NOMO-1 (cell line): ENCODE measurements at regions not wholly inside any gene's neighbourhood (a gene's known extent, or its start where the extent isn't known, plus 50 kb on each side); places are given as distances from the start of the nearest gene placed in this dataset.

Experiments
- DNase-seq, 2 experiments: peaks; one replicate each; lab custom pipeline; 2025; ENCODE audit not compliant: unreplicated experiment in 2 of 2; lab: John Stamatoyannopoulos, UW

- DNase-seq = peak; percentile 91 to 92
These were observed 61.5 kb upstream of the RASSF8 start for GRCh38 chr12:25896981-25897380.

DNA sequence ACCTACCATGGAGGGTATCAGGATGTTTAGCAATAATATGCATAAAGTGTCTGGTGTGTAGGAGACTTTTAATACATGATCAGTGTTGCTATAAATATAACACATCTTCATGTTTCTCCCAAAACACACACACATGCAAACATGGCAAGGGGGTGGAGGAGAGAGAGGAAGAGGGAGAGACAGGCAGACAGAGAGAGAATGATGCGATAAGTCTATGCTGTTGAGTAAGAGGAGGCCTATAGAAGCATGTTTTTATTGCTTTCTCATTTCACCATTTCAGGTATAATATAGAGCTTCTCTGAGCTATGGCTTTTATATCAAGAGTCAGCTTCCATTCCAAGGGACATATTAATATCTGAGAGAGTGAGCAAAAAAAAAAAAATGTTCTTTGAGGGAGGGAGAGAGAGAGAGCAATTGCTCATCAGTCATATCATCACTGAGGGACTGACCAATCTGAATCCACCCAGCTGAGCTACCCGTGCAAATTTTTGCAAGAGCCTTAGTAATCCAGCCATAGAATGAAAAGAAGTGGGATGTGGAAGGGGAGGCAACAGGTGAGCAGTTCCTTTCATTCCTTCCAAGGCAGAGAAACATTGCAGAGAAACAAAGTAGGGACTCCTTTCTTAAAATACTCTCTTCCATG, 54.8 kb upstream of the RASSF8 start:
- peak; percentile 46 to 74 for DNase-seq

- DNase-seq = no peak
These were observed 54.0 kb upstream of the RASSF8 start for GRCh38 chr12:25904442-25904841.

DNA sequence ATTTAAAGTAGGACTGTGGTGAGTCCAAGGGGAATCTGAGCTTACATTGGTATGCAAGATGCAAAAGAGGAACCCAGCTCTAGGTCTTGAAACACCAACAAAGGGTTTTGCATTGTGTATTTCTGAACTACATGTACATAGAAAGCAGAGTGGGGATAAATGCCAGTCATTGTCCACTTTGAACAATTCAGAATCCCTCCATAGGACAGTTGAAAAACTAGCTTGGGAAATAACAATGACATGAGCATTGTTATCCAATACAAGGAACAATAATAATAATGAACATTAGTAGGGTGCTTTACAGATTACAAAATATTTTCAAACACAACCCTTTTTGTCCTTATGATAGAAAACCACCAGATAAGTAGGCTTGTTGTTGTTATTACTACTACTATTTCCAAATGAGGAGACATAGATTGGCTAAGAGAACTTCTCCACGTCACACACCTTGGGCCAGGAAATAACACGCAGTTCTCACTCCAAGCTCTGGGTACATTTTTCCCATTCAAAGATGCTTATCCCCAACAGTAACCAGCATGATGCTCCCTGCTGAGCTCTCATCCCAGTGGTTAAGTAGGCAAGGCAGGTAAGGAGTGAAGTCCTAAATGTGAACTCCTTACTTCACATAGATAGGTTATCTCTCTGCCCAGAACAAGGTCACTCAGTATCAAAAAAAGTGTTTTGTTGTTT, 51.7 kb upstream of the RASSF8 start:
- peak in 1 of 2 experiments; percentile 16 for DNase-seq
